ENCODE measurements at regions not wholly inside any gene's neighbourhood (a gene's known extent, or its start where the extent isn't known, plus 50 kb on each side); places are given as distances from the start of the nearest gene placed in this dataset.

DNA sequence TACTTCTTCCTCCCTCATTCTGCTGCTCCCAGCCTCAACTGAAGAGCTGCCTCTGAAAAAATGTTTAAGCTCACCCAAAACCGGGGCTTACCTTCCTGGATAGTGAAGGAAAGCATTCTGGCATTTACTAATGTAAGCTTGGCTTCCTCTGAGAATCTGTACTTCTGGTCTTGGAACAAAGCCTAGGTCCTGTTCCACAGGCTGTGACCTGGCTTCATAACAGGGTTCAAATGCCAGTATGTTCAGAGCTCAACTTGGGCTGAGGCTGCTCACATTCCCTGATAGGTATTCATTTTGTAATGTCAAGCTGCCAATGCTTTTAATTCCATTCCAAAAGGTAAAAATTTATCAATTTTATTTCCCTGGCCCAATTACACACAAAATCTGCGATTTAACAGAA is 411.7 kb upstream of the KCNN2 start:
- Histone ChIP-seq H3K4me1 (ENCODE audit: control insufficient read depth, insufficient read depth, low read length) (no peaks in the 10 kb centered on the region), H3K36me3 (ENCODE audit: control insufficient read depth, insufficient read depth, low read length) (no peaks in the 10 kb centered on the region), H3K9me3 (ENCODE audit: control insufficient read depth, insufficient read depth, low read depth, low read length) (no peaks in the 10 kb centered on the region), H3K4me3 (ENCODE audit: low read depth in 2 of 2, low read length in 2 of 2) (no peak overlapping the region), H3K27ac (ENCODE audit: low read length) (no peak overlapping the region), H3K27me3 (ENCODE audit: control insufficient read depth, insufficient read depth, low read length) (no peaks in the 10 kb centered on the region)
- ChIA-PET POLR2A (no interaction called here), CTCF (no interaction called here)
- intact Hi-C loops (cut with micrococcal nuclease; ENCODE audit: unreplicated experiment) (no loop called here), in situ Hi-C loops (cut with HindIII; ENCODE audit: low pct_unique_long_range_greater_than_20kb, low sequenced_read_pairs) (no loop called here)
- ATAC-seq (no peak), DNase-seq (ENCODE audit: low read depth, low spot score) (no peak)
- no TSS peak for BruUV-seq (replicated peaks)
- TF ChIP-seq CTCF (IDR thresholded peaks at IDR 0.05) (no peak), TCF7L2 (IDR thresholded peaks at IDR 0.05; ENCODE audit: low read depth, low read length) (no peak), POLR2AphosphoS5 (IDR thresholded peaks at IDR 0.05; ENCODE audit: low read depth, low read length) (no peak), SIN3A (IDR thresholded peaks at IDR 0.05; ENCODE audit: borderline replicate concordance, insufficient read depth, low read depth, low read length) (no peak)
- TF ChIP-seq, protein P1, sequence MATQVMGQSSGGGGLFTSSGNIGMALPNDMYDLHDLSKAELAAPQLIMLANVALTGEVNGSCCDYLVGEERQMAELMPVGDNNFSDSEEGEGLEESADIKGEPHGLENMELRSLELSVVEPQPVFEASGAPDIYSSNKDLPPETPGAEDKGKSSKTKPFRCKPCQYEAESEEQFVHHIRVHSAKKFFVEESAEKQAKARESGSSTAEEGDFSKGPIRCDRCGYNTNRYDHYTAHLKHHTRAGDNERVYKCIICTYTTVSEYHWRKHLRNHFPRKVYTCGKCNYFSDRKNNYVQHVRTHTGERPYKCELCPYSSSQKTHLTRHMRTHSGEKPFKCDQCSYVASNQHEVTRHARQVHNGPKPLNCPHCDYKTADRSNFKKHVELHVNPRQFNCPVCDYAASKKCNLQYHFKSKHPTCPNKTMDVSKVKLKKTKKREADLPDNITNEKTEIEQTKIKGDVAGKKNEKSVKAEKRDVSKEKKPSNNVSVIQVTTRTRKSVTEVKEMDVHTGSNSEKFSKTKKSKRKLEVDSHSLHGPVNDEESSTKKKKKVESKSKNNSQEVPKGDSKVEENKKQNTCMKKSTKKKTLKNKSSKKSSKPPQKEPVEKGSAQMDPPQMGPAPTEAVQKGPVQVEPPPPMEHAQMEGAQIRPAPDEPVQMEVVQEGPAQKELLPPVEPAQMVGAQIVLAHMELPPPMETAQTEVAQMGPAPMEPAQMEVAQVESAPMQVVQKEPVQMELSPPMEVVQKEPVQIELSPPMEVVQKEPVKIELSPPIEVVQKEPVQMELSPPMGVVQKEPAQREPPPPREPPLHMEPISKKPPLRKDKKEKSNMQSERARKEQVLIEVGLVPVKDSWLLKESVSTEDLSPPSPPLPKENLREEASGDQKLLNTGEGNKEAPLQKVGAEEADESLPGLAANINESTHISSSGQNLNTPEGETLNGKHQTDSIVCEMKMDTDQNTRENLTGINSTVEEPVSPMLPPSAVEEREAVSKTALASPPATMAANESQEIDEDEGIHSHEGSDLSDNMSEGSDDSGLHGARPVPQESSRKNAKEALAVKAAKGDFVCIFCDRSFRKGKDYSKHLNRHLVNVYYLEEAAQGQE (IDR thresholded peaks at IDR 0.05; ENCODE audit: insufficient read depth in 1 of 2, low read depth in 2 of 2, low read length in 1 of 2), result no peak

GRCh38 chr5:113965225-113965624 is 396.6 kb upstream of the KCNN2 start:
- intact Hi-C loops (cut with micrococcal nuclease; ENCODE audit: unreplicated experiment) (no loop called here), in situ Hi-C loops (cut with HindIII; ENCODE audit: low pct_unique_long_range_greater_than_20kb, low sequenced_read_pairs) (no loop called here)
- H3K9me3 ChIP-seq (ENCODE audit: control insufficient read depth, insufficient read depth, low read depth, low read length), result no peaks in the 10 kb centered on the region; the same call in 1 of the 2 replicates
- no peaks in the 10 kb centered on the region for H3K4me1 ChIP-seq (ENCODE audit: control insufficient read depth, insufficient read depth, low read length)
- no peaks in the 10 kb centered on the region for H3K36me3 ChIP-seq (ENCODE audit: control insufficient read depth, insufficient read depth, low read length)
- ChIA-PET POLR2A (no interaction called here), CTCF (no interaction called here)
- no peak for DNase-seq (ENCODE audit: low read depth, low spot score)
- H3K27me3 ChIP-seq (ENCODE audit: control insufficient read depth, insufficient read depth, low read length), result no peaks in the 10 kb centered on the region
- ATAC-seq, result no peak
- no TSS peak for BruUV-seq (replicated peaks)
- H3K4me3 ChIP-seq (ENCODE audit: low read depth in 2 of 2, low read length in 2 of 2), result no peak overlapping the region
- TF ChIP-seq TCF7L2 (IDR thresholded peaks at IDR 0.05; ENCODE audit: low read depth, low read length) (no peak), SIN3A (IDR thresholded peaks at IDR 0.05; ENCODE audit: borderline replicate concordance, insufficient read depth, low read depth, low read length) (no peak), POLR2AphosphoS5 (IDR thresholded peaks at IDR 0.05; ENCODE audit: low read depth, low read length) (no peak)
- TF ChIP-seq, protein P1 (IDR thresholded peaks at IDR 0.05; ENCODE audit: insufficient read depth in 1 of 2, low read depth in 2 of 2, low read length in 1 of 2), result no peak
- H3K27ac ChIP-seq (ENCODE audit: low read length), result no peak overlapping the region

All from Panc1 (cell line).